Breast epithelium (tissue), 3 donors: ENCODE measurements at regions not wholly inside any gene's neighbourhood (a gene's known extent, or its start where the extent isn't known, plus 50 kb on each side); places are given as distances from the start of the nearest gene placed in this dataset.

Experiments used
- POLR2A ChIP-seq: fragments of 450-650 bp; IDR thresholded peaks from one replicate; pipeline ENCODE4 v1.6.1; 2016; ENCODE audit warnings: antibody characterized with exemption, mild to moderate bottlenecking, moderate library complexity
- POLR2AphosphoS5 ChIP-seq, 3 donors: sonication (generic); formaldehyde crosslinking; IDR thresholded peaks; one replicate each; pipeline ENCODE4 v1.6.1; 2017; ENCODE audit warnings: antibody characterized with exemption in 3 of 3
- TF ChIP-seq, protein P1 (sequence below), 3 donors: fragments of 450-650 bp; IDR thresholded peaks; one replicate each; pipeline ENCODE4 v1.5.1; 2016 to 2017; ENCODE audit warnings: antibody characterized with exemption in 3 of 3, mild to moderate bottlenecking in 3 of 3, moderate library complexity in 3 of 3

GRCh38 chr5:4523038-4523437 lies 617.1 kb upstream of the ADAMTS16 start:
- TF ChIP-seq, protein P1, sequence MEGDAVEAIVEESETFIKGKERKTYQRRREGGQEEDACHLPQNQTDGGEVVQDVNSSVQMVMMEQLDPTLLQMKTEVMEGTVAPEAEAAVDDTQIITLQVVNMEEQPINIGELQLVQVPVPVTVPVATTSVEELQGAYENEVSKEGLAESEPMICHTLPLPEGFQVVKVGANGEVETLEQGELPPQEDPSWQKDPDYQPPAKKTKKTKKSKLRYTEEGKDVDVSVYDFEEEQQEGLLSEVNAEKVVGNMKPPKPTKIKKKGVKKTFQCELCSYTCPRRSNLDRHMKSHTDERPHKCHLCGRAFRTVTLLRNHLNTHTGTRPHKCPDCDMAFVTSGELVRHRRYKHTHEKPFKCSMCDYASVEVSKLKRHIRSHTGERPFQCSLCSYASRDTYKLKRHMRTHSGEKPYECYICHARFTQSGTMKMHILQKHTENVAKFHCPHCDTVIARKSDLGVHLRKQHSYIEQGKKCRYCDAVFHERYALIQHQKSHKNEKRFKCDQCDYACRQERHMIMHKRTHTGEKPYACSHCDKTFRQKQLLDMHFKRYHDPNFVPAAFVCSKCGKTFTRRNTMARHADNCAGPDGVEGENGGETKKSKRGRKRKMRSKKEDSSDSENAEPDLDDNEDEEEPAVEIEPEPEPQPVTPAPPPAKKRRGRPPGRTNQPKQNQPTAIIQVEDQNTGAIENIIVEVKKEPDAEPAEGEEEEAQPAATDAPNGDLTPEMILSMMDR (IDR thresholded peaks at IDR 0.05) = no peak
- TF ChIP-seq POLR2A = no peak
- TF ChIP-seq POLR2AphosphoS5 (IDR thresholded peaks at IDR 0.05) = no peak
